ENCODE measurements at regions not wholly inside any gene's neighbourhood (a gene's known extent, or its start where the extent isn't known, plus 50 kb on each side); places are given as distances from the start of the nearest gene placed in this dataset.

DNA sequence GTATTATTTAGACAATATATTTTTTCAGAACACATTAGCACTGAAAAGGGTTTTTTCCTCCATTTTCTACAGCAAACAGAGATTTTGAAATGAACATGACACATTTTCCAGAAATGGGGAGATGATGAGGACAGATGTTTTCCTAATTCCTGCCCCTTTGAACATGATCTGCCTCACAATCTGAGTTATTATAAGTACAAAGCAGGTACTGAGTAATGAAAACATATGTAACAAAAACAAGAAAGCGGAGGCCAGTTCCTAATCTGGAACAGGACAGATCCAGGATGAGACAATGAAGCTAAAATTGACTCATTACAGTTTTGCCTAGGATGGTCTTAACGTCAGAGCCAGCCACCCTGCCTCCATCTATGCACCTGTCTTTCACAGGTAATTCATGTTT, 642.8 kb upstream of the NR2F2 start:
- Histone ChIP-seq H3K9ac (replicated peaks in 1 of 4; ENCODE audit: extremely low read depth in 1 of 4, low read depth in 3 of 4, low read length in 3 of 4) (no peak overlapping the region), H3K79me1 (ENCODE audit: low read depth, low read length) (no peaks in the 10 kb centered on the region), H2BK20ac (ENCODE audit: low read length) (no peak overlapping the region), H3K18ac (ENCODE audit: extremely low read depth, low read length) (no peak overlapping the region), H3K4me3 (ENCODE audit: extremely low read depth in 1 of 4, insufficient read depth in 2 of 4, low read depth in 3 of 4, low read length in 4 of 4) (no peak overlapping the region), H2BK15ac (ENCODE audit: low read length) (no peak overlapping the region), H2AFZ (ENCODE audit: low read length) (no peak overlapping the region), H2BK12ac (ENCODE audit: low read depth, low read length) (no peak overlapping the region), H4K91ac (replicated peaks; ENCODE audit: insufficient read length, low read length) (no peak overlapping the region), H2BK5ac (ENCODE audit: low read depth, low read length) (no peak overlapping the region), H3K9me3 (ENCODE audit: insufficient read depth in 2 of 2, low read depth in 1 of 2, low read length in 1 of 2) (no peaks in the 10 kb centered on the region), H3K4ac (replicated peaks; ENCODE audit: insufficient read length, low read depth, low read length) (no peak overlapping the region), H3K4me2 (ENCODE audit: insufficient read depth in 1 of 2, low read depth in 2 of 2, low read length in 2 of 2) (no peak overlapping the region), H3K36me3 (ENCODE audit: control insufficient read depth in 2 of 4, insufficient read depth in 4 of 4, low read length in 3 of 4) (no peaks in the 10 kb centered on the region), H3K27me3 (replicated peaks in 1 of 4; ENCODE audit: control insufficient read depth in 3 of 4, extremely low read depth in 1 of 4, insufficient read depth in 3 of 4, low read length in 3 of 4) (no peaks in the 10 kb centered on the region), H2BK120ac (replicated peaks; ENCODE audit: low read depth, low read length) (no peak overlapping the region), H3K23ac (ENCODE audit: insufficient read length) (no peak overlapping the region), H3K23me2 (ENCODE audit: low read depth, low read length) (no peaks in the 10 kb centered on the region), H3K79me2 (ENCODE audit: control insufficient read depth in 1 of 2, insufficient read depth in 2 of 2, low read length in 2 of 2) (no peaks in the 10 kb centered on the region), H2AK5ac (ENCODE audit: low read depth, low read length) (no peak overlapping the region), H4K5ac (ENCODE audit: insufficient read length, low read depth, low read length) (no peak overlapping the region), H3K14ac (ENCODE audit: insufficient read length) (no peak overlapping the region), H3K27ac (ENCODE audit: low read depth, low read length) (no peak overlapping the region), H3K4me1 (replicated peaks in 1 of 4; ENCODE audit: control insufficient read depth in 3 of 4, insufficient read depth in 4 of 4, low read length in 3 of 4) (no peaks in the 10 kb centered on the region), H4K20me1 (replicated peaks in 1 of 2; ENCODE audit: control insufficient read depth in 1 of 2, insufficient read depth in 2 of 2, low read length in 2 of 2) (no peaks in the 10 kb centered on the region), H3K56ac (replicated peaks; ENCODE audit: insufficient read length, low read depth, low read length) (no peak overlapping the region), H4K8ac (ENCODE audit: extremely low read depth, insufficient read depth, low read length) (no peak overlapping the region)
- TF ChIP-seq RAD21 (IDR thresholded peaks at IDR 0.05 in 1 of 2, conservative IDR thresholded peaks at IDR 0.05 in 1 of 2; ENCODE audit: low read depth in 2 of 2, low read length in 2 of 2) (no peak), BRCA1 (IDR thresholded peaks at IDR 0.05; ENCODE audit: low read depth, low read length) (no peak), SAP30 (IDR thresholded peaks at IDR 0.05; ENCODE audit: insufficient read depth, insufficient replicate concordance, low read length) (no peak), TAF7 (optimal IDR thresholded peaks at IDR 0.05; ENCODE audit: borderline replicate concordance, low read depth, low read length) (no peak), SP2 (IDR thresholded peaks at IDR 0.05; ENCODE audit: low read length) (no peak), RBBP5 (IDR thresholded peaks at IDR 0.05; ENCODE audit: borderline replicate concordance, low read depth, low read length) (no peak), KDM4A (IDR thresholded peaks at IDR 0.05; ENCODE audit: low read depth, low read length, severe bottlenecking) (no peak), RFX5 (IDR thresholded peaks at IDR 0.05; ENCODE audit: borderline replicate concordance, low read depth, low read length) (no peak), PHF8 (conservative IDR thresholded peaks at IDR 0.05; ENCODE audit: low read depth, low read length) (no peak), NRF1 (IDR thresholded peaks at IDR 0.05; ENCODE audit: low read depth, low read length) (no peak), TCF12 (IDR thresholded peaks at IDR 0.05; ENCODE audit: low read depth, low read length) (no peak)
- TF ChIP-seq, protein P1, sequence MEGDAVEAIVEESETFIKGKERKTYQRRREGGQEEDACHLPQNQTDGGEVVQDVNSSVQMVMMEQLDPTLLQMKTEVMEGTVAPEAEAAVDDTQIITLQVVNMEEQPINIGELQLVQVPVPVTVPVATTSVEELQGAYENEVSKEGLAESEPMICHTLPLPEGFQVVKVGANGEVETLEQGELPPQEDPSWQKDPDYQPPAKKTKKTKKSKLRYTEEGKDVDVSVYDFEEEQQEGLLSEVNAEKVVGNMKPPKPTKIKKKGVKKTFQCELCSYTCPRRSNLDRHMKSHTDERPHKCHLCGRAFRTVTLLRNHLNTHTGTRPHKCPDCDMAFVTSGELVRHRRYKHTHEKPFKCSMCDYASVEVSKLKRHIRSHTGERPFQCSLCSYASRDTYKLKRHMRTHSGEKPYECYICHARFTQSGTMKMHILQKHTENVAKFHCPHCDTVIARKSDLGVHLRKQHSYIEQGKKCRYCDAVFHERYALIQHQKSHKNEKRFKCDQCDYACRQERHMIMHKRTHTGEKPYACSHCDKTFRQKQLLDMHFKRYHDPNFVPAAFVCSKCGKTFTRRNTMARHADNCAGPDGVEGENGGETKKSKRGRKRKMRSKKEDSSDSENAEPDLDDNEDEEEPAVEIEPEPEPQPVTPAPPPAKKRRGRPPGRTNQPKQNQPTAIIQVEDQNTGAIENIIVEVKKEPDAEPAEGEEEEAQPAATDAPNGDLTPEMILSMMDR (IDR thresholded peaks at IDR 0.05; ENCODE audit: control extremely low read depth in 1 of 3, insufficient read depth in 1 of 3, low read depth in 1 of 3, low read length in 3 of 3) = no peak
- 88% methylated on average over 2 of the region's 2 CpGs; no CpG with 5 or more reads in 1 of the 2 experiments for WGBS, 2 experiments (ENCODE audit: extremely low coverage in 1 of 2, insufficient coverage in 1 of 2, insufficient read length in 1 of 2, insufficient replicate concordance in 2 of 2, low coverage in 1 of 2, low lambda C conversion rate in 2 of 2, missing lambda C conversion rate in 1 of 2)
- ChIA-PET POLR2A (ENCODE audit: partially characterized antibody) (no interaction called here), CTCF (ENCODE audit: partially characterized antibody) (interaction anchor here (0.7 kb wide), 1 partner anchor 9 kb away, joined by 3 read pairs; no protein-coding TSS in a partner anchor)
- FAIRE-seq (no peak), DNase-seq (ENCODE audit: low read depth in 1 of 2, low spot score in 2 of 2) (no peak)

Measured in H1 (cell line).